ENCODE measurements at regions not wholly inside any gene's neighbourhood (a gene's known extent, or its start where the extent isn't known, plus 50 kb on each side); places are given as distances from the start of the nearest gene placed in this dataset.

GRCh38 chr1:181345146-181345545, 138.2 kb upstream of the CACNA1E start:
- Histone ChIP-seq H3K4me1 (no peaks in the 10 kb centered on the region), H3K27ac (no peak overlapping the region), H3K9me3 (no peaks in the 10 kb centered on the region), H3K36me3 (no peaks in the 10 kb centered on the region), H3K27me3 (peaks cover 10% of the 10 kb centered on the region), H3K4me3 (no peak overlapping the region)
- 55% methylated on average over 4 of the region's 6 CpGs; no CpG with 5 or more reads in 1 of the 2 donors for WGBS, 2 donors (ENCODE audit: low coverage in 1 of 2)
- no peak for TF ChIP-seq POLR2A (IDR thresholded peaks at IDR 0.05)
- no peak for TF ChIP-seq EP300 (IDR thresholded peaks at IDR 0.05)
- TF ChIP-seq POLR2AphosphoS5 (IDR thresholded peaks at IDR 0.05): no peak
- no peak for TF ChIP-seq CTCF (IDR thresholded peaks at IDR 0.05)
- ATAC-seq: no peak

- Histone ChIP-seq H3K9me3 (no peaks in the 10 kb centered on the region), H3K27me3 (peaks cover 7% of the 10 kb centered on the region), H3K36me3 (no peaks in the 10 kb centered on the region), H3K4me3 (no peak overlapping the region), H3K27ac (no peak overlapping the region), H3K4me1 (no peaks in the 10 kb centered on the region)
- ATAC-seq: no peak
- 59 to 87% methylated on average over 2 to 3 of the region's 14 CpGs for WGBS, 2 donors (ENCODE audit: low coverage in 1 of 2)
- TF ChIP-seq POLR2A (IDR thresholded peaks at IDR 0.05) (no peak), POLR2AphosphoS5 (IDR thresholded peaks at IDR 0.05) (no peak), CTCF (IDR thresholded peaks at IDR 0.05) (no peak), EP300 (IDR thresholded peaks at IDR 0.05) (no peak)
These were observed 135.6 kb upstream of the CACNA1E start for GRCh38 chr1:181347495-181348390.

- ATAC-seq: no peak
- Histone ChIP-seq H3K36me3 (no peaks in the 10 kb centered on the region), H3K9me3 (no peaks in the 10 kb centered on the region), H3K27me3 (peaks cover 5% of the 10 kb centered on the region), H3K27ac (no peak overlapping the region), H3K4me3 (no peak overlapping the region), H3K4me1 (no peaks in the 10 kb centered on the region)
- WGBS, 2 donors (ENCODE audit: low coverage in 1 of 2): 83% methylated on average over 1 to 2 of the region's 2 CpGs
- no peak for TF ChIP-seq POLR2AphosphoS5 (IDR thresholded peaks at IDR 0.05)
- TF ChIP-seq POLR2A (IDR thresholded peaks at IDR 0.05): no peak
- no peak for TF ChIP-seq CTCF (IDR thresholded peaks at IDR 0.05)
- no peak for TF ChIP-seq EP300 (IDR thresholded peaks at IDR 0.05)
These were observed 133.8 kb upstream of the CACNA1E start for GRCh38 chr1:181349512-181349911.

GRCh38 chr1:181350131-181350530, 133.2 kb upstream of the CACNA1E start:
- Histone ChIP-seq H3K4me1 (no peaks in the 10 kb centered on the region), H3K27me3 (no peaks in the 10 kb centered on the region), H3K9me3 (no peaks in the 10 kb centered on the region), H3K27ac (no peak overlapping the region), H3K36me3 (no peaks in the 10 kb centered on the region), H3K4me3 (no peak overlapping the region)
- TF ChIP-seq POLR2AphosphoS5 (IDR thresholded peaks at IDR 0.05): no peak
- no peak for TF ChIP-seq EP300 (IDR thresholded peaks at IDR 0.05)
- TF ChIP-seq CTCF (IDR thresholded peaks at IDR 0.05): no peak
- no peak for ATAC-seq
- WGBS, 2 donors (ENCODE audit: low coverage in 1 of 2): 80 to 91% methylated on average over 6 to 7 of the region's 7 CpGs

- no peak for TF ChIP-seq EP300 (IDR thresholded peaks at IDR 0.05)
- no peak for TF ChIP-seq POLR2A (IDR thresholded peaks at IDR 0.05)
- no peaks in the 10 kb centered on the region for H3K9me3 ChIP-seq
- no peaks in the 10 kb centered on the region for H3K27me3 ChIP-seq
- no peak overlapping the region for H3K27ac ChIP-seq
- 81 to 95% methylated on average over 2 of the region's 3 CpGs for WGBS, 2 donors (ENCODE audit: low coverage in 1 of 2)
- peaks cover 0 to 6% (median 0%) of the 10 kb centered on the region in 3 donors for H3K4me1 ChIP-seq
- no peak for ATAC-seq
- H3K4me3 ChIP-seq: no peak overlapping the region
- H3K36me3 ChIP-seq: no peaks in the 10 kb centered on the region
These were observed 131.6 kb upstream of the CACNA1E start for GRCh38 chr1:181351740-181352139.

Data from gastroesophageal sphincter (tissue), 4 donors.